ENCODE measurements at regions not wholly inside any gene's neighbourhood (a gene's known extent, or its start where the extent isn't known, plus 50 kb on each side); places are given as distances from the start of the nearest gene placed in this dataset.
"Not testable (repeated sequence)": the region's sequence is repeated elsewhere in the genome, so short reads cannot be mapped to it uniquely, and the experiment has no call there.

DNA sequence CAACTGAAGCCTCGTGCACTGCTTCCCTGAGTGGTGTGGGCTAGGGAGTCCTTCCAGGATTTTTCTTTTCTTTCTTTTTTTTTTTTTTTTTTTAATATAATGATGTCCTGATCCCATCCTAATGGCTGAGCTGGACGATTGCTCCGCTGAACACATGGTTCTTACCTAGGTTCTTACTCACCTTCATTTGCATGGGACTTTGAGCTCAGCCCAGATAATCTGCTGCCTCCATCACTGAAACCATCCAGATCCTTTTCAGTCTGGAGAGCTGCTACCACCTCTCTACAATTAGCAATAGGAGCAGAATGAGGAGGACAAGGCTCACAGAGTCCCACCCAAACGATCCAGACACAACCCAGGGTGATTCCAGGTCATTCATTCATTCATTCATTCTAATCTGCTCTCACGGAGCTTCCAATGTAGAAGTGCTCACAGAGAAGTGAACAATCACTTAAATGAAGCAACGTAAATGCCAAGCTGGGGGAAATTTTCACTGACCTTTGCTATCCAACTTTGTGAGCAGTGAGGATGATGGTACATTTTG, 246.3 kb upstream of the RREB1 start:
- FAIRE-seq (no peak), DNase-seq (ENCODE audit: insufficient read length, low spot score) (no peak)

DNA sequence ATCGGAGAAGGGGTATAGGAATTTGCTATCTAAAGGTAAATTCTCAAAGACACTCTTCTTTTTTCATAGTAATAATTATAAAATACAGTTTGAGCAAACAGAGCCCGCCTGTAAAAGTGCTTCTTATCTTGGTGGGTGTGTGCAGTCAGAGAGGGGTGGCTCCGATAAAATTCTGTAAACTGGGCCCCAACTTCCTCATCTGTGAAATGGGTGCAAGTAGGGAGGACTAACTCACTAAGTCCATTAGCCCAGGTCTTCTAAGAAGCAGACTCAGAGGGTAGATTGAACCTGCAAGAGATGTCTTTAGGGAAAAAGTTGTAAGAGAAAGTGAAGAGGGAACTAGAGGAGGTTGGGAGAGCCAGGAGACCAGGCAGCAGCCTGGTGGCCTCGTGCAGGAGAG, 245.8 kb upstream of the RREB1 start:
- DNase-seq (ENCODE audit: insufficient read length, low spot score) = no peak
- FAIRE-seq = no peak

DNA sequence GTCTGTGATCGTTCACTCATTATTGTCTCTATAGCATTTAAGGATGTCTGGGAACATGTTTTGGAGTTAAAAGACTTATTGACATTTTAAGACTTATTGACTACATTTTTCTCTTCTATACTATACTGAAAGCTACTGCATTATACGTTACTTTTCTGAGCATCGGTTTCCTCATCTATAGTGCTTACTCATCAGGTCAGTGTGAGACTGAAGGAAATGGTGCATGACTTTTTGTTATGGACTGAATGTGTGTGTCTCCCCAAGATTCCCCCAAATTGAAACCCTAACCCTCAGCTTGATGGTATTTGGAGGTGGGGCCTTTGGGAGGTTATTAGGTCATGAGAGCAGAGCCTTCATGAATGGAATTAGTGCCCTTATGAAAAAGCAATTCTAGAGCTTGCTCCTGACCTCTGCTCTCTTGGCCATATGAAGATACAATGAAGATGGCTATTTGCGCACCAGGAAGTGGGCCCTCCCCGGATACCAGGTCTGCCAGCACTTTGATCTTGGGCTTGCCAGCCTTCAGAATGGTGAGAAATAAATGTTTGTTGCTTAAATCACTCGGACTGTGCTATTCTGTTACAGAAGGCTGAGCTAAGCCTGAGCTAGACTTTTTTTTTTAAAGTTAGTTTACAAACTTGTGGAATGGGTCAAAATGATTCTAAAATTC, 243.7 kb upstream of the RREB1 start:
- DNase-seq (ENCODE audit: insufficient read length, low spot score) = no peak

DNA sequence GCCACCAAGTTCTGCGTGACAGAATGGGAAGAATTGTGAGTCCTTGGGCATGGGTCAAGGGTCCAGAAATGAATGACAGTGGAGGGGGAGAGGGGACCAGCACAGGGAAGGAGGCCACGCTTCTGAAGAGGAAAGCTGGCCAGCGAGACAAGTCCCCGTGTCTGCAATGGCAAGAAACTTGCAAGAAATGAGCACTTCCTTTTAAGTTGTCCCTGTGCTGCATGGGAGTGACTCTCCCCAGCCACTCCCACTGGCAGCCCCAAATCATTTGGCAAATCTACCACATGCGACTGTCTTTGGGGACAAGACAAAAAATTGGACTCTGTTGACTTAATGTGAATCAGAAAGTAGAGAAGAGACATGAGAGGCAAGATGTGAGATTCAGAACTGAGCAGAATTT, 242.2 kb upstream of the RREB1 start:
- FAIRE-seq (no peak), DNase-seq (ENCODE audit: insufficient read length, low spot score) (no peak)

More for the DNA sequence above, 243.7 kb upstream of the RREB1 start:
- no peak for FAIRE-seq

DNA sequence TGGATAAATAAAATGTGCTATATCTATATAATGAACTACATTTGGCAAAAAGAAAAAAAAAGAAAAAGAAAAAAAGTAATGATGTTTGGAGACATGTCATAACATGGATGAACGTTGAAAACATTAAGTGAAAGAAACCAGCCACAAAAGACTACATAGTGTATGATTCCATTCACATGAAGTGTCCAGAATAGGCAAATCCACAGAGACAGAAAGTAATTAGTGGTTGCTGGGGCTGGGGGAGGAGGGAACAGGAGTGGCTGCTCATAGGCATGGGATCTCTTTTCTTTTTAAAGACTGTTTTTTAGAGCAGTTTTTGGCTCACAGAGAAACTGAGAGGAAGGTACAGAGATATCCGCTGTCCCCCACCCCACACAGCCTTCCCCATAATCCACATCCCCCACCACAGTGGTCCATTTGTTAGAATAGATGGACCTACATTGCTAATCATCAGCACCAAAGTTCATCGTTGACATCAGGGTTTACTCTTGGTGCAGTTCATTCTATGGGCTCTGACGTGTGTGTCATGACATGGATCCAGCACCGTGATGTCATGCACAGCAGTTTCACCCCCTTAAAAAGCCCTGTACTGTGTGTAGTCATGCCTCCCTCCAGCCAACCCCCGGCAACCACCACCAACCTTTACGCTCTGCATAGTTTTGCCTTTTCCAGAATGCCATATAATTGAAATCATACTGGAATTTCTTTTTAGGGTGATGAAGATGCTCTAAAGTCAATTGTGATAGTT, 240.9 kb upstream of the RREB1 start:
- FAIRE-seq (no peak), DNase-seq (ENCODE audit: insufficient read length, low spot score) (no peak)

DNA sequence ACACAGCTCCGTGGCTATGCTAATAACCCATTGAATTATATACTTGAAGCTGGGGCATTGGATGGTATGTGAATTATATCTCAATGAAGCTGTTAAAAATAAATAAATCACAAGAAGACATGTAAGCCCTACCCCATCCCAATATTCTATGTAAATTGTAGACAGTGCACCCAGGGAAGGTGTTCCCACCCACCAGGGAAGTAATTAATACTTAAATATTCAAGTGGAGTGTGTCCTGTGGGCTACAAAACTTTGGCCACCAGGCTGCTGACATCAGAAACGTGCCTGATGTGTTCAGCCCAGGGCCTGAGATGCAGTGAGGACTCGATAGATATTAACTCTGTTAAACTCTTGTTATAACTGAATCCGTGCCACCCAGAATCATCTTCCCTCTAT, 240.4 kb upstream of the RREB1 start:
- no peak for FAIRE-seq
- no peak for DNase-seq (ENCODE audit: insufficient read length, low spot score)

DNA sequence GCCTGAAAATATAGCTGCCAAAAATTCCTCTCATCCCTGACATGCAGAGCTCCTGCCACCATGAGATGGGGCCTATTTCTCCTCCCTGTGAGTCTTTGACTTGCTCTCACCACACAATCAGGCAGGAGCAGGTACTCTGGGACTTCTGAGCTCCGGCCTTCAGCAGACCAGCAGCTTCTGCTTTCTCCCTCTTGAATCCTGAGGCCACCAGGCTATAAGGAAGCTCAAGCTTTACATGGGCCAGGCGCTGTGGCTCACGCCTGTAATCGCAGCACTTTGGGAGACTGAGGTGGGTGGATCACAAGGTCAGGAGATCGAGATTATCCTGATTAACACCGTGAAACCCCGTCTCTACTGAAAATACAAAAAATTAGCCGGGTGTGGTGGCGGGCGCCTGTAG, 238.7 kb upstream of the RREB1 start:
- DNase-seq (ENCODE audit: insufficient read length, low spot score) (no peak), FAIRE-seq (no peak)

DNA sequence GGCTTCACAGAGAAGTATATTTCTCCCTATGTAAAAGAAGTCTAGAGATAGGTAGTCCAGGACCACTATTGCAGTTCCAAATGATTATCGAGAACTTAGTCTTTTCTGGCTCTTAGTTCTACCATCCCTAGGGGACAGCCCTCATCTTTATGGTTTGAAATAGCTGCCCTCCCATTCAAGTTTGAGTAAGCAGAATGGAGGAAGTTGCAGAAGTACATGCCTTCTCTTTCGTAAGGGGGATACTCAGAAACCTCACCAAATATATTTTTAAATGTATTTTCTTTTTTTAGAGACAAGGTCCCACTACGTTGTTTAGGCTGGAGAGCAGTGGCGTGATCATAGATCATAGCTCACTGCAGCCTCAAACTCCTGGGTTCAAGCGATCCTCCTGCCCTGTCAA, 236.8 kb upstream of the RREB1 start:
- no peak for DNase-seq (ENCODE audit: insufficient read length, low spot score)
- FAIRE-seq = no peak

DNA sequence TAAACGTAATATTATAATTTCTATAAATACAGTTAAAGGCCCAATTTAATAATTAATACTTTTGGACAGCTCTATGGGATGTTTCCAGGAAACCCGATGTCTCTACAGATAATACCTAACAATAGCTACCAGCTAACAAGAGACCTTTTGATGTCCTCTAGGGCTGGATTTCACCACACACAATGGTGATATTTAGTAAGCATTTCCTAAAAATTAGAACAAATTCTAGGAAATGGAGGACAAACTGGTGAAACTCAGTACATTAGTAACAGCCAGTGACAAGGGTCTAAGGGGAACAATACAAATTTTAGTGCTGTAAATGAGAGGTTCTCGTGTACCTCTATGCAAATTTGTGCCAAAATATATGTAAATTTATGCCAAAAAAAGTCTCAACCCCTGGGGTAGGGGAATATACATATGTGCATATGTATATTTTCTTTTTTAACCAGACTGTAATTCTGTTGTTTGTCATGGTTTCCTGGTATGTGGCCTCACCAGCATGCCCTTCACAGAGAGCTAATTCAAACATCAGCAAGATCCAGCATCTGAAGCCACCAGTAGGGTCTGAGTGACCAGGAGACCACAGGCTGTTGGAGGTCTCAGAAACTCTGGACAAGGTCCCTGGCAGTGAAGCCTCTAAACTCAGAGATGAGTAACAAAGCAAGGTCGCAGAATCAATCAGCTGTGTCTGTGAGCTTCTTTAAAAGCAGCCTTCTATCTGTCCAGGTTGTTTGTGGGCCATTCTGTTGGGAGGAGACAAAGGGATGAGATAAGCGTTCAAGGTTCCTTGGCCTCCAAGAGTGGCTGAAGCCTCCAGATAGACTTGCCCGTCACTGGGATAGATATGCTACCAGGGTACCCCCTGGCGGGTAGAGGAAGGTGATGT, 235.1 kb upstream of the RREB1 start:
- FAIRE-seq = no peak
- DNase-seq (ENCODE audit: insufficient read length, low spot score) = no peak

DNA sequence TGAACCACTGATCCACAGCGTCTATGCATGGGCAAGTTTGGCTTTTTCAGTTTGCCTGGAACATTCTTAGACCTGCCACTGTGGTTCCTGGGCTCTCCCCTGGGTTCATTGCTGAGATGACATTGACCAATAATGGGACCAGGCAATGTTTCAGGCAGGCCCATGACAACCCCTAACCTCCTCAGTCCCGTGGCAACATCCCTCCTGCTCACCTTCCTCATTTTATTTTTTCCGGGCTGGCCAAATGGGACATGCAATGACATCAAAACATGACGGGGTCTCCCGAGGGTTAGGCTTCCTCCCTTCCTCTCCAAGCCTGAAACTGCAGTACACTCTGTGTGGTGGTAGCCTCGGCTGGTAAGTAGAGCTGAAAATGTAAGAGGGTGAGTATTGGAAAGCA, 234.0 kb upstream of the RREB1 start:
- FAIRE-seq = no peak
- no peak for DNase-seq (ENCODE audit: insufficient read length, low spot score)

DNA sequence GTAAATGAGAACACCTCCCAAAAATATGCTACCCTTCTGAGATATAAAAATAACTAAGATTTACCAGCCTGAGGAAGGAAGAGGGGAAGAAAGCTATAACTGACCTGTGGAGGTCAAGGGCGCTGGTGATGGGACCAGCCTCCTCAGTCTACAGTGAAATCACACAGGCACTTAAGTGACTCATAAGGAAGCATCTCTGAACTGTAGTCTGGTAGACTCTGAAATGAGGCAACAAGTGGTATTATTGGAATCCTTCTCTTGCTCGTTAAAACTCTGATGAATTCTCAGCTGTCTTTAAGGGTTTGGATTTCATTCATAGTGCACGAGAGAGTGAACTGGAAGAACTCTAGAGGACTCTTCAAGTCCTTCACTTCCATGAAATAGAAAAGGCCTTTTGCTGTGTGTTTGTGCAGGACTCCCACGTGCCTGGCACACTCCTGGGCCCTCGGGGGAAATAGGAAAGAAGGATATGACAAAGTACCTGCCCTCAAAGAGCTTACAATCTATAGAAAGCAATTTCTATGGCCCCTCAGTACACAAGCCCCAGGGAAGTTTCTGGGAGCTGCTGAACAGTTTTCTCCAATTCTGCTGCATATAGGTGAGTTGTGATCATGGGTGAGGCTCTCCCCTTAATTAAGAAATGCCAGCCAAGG, 231.8 kb upstream of the RREB1 start:
- FAIRE-seq = no peak
- no peak for DNase-seq (ENCODE audit: insufficient read length, low spot score)

DNA sequence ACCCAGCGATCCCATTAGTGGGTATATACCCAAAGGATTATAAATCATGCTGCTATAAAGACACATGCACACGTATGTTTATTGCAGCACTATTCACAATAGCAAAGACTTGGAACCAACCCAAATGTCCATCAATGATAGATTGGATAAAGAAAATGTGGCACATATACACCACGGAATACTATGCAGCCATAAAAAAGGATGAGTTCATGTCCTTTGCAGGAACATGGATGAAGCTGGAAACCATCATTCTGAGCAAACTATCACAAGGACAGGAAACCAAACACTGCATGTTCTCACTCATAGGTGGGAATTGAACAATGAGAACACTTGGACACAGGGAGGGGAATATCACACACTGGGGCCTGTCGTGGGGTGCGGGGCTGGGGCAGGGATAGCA, 230.0 kb upstream of the RREB1 start:
- not testable (repeated sequence) for FAIRE-seq; DNase-seq (ENCODE audit: insufficient read length, low spot score)

DNA sequence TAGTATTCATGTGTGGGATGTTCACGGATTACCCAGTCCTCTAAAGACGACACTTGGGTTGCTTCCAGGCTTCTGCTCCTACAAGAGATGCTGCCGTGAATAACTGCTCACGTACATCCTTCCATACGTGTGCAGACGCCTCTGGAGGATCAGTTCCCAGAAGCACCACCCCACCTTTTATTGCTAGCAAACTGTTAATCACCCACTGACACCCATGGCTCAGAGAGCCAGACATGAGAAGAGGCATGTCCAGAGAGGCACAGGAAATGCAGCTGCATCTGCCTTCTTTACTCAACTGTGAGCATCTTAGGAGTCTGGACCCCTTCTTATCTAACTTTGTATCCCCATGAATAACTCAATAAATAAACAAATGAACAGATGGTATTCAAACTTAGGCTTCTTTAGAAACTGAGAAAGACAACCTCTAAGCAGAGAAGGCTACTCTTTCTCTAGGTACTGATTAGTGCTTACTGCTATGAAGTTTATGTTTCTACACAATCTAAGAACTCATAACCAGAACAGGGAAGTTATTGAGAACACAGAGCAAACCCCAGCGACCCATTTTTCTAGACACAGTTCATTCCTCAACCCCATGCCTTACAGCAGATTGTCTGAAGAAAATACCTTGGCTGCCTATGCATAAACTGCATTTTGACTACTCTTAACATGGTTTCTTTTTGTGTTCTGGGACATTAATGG, 228.7 kb upstream of the RREB1 start:
- no peak for DNase-seq (ENCODE audit: insufficient read length, low spot score)
- FAIRE-seq = no peak

DNA sequence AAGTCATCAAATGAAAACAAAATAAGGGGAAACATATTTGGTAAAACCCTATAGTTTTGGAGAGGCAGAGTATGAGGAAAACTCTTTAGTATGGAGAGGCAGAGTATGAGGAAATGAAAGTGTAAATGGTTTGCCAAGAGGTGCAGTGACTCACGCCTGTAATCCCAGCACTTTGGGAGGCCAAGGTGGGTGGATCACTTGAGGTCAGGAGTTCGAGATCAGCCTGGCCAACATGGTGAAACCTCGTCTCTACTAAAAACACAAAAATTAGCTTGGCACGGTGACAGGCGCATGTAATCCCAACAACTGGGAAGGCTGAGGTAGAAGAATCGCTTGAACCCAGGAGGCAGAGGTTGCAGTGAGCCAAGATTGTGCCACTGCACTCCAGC, 228.2 kb upstream of the RREB1 start:
- DNase-seq (ENCODE audit: insufficient read length, low spot score) = not testable (repeated sequence)

DNA sequence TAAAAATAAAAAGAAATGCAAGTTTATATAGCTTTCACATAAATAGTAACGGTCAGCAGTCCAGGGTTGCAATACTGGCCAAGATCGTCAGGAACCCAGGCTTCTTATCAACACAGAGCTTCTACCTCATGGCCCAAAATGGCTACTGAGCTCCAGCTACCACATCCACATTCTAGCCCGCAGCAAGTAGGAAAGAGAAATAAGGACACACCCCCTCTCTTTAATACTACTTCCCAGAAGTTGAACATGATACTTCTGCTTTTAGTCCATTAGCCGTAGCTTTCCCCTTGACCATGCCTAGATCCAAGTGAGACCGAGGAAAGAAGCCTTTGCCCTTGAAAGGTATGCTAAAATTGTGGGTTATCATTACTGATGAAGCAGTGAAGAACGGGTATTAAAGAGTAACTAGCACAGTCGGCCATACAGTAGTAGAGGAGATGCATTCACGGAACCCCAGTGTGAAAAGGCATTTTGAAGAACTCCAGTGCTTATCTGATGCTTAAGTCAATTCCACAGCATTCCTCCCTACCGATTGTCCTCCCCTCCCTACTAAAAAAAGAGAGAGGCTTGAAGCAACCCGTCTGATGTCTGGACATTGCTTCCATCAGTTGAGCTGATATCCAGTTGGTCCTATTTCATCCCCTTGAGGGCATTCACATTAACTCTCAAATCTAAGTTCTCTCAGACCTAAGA, 226.9 kb upstream of the RREB1 start:
- no peak for DNase-seq (ENCODE audit: insufficient read length, low spot score)
- FAIRE-seq = no peak

More for the DNA sequence above, 228.2 kb upstream of the RREB1 start:
- not testable (repeated sequence) for FAIRE-seq

DNA sequence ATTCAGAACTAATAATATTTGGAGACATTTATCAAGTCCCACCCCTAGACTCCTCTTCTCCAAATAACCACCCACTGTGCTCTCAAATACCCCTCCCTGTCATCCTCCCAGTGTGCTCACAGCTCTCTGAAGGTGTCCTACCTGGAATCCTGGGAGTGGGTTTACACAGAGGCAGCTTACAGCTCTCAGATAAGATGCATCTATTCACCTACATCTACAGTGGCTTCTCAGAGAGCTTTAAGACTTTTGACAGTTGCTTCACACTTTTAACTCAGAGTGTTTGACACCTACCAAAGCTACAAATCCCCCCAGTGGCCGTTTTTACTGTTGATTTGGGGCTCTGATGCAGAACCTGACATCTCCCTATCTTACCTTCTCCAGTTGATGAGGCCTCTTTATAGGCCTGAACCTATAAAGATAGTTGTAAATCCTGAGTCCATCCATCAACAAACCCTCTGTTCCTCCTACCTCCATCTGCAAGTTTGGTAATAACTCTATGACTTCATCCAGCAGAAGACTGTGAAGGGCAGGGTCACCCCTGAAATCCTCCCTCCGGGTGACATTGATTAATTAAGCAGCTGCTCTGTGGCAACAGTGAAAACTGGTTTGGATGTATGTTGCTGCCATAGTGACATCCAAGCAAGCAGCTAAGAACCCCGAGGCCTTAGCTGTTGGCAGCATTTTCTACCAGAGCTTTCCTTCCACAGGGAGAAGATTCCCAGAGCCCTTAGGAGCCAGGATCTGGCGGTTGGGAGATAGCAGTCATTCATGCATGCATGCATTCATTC, 226.1 kb upstream of the RREB1 start:
- no peak for FAIRE-seq

DNA sequence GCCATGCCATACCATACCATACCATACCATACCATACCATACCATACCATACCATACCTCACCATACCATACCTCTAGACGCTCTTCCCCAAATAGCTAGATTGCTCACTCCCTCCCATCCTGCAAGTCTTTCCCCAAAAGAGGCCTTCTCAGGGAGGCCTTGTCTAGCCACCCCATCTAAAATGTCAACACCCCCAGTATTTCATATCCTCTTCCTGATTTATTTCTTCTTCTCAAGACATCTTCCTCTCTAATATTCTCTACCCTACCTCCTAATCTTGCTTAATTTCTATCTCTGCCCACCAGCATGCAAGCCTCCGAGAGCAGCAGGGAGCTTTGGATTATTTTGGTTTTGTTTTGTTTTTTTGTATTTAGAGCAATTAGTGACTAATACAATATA, 225.2 kb upstream of the RREB1 start:
- no peak for FAIRE-seq

More for the DNA sequence above, 226.1 kb upstream of the RREB1 start:
- no peak for DNase-seq (ENCODE audit: insufficient read length, low spot score)

DNA sequence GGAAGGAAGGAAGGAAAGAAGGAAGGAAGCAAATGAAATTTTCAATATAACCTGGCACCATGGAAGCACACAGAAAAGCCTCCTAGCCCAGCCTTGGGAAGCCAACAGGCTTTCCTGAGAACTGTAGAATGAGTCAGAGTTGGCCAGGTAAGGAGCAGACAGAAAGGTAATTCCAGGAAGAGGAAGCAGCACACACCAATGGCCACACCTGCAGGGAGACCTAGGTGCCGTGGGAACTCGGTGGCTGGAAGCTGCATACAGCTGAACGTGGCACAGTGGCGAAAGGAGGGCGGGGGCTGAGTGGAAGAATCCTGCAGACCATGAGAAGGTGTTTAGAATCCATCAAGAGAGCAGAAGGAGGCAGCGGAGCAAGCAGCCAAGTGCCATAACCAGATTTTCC, 224.8 kb upstream of the RREB1 start:
- FAIRE-seq (no peak), DNase-seq (ENCODE audit: insufficient read length, low spot score) (no peak)

More for the DNA sequence above, 225.2 kb upstream of the RREB1 start:
- DNase-seq (ENCODE audit: insufficient read length, low spot score) = no peak

DNA sequence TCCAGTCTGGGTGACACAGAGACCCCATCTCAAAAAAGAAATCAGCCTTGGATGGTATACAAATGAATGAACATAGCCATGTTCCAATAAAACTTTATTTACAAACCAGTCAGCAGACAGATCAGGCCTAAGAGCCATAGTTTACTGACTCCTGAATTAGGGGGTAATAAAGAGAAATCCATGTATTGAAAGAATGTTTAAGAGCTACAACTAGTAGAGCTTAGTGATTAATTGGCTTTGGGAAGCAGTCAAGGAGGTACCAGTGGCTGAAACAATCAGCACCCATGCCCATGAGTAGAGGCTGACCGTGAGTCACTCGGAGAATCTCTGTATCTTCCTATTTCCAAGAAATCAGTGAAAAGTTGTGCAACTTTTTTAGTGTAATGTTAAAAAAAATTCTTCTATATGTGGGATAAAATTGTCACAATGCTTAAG, 223.6 kb upstream of the RREB1 start:
- FAIRE-seq (no peak), DNase-seq (ENCODE audit: insufficient read length, low spot score) (no peak)

Measured in GM19239 (cell line).